K562 (cell line): ENCODE measurements at regions not wholly inside any gene's neighbourhood (a gene's known extent, or its start where the extent isn't known, plus 50 kb on each side); places are given as distances from the start of the nearest gene placed in this dataset.

Source experiments
- SMAD4 ChIP-seq: fragments of 250-450 bp; sonication (Bioruptor Pico); conservative IDR thresholded peaks from 2 replicates; pipeline ENCODE4 v1.8.0; 2021; ENCODE audit warnings: inconsistent platforms, mild to moderate bottlenecking, moderate library complexity
- SMC3 ChIP-seq: conservative IDR thresholded peaks from 2 replicates; pipeline ENCODE4 v1.6.1; 2011; ENCODE audit warnings: low read depth, low read length, improper control_type of control experiment; ENCODE audit not compliant: insufficient read depth
- SRSF7 ChIP-seq: fragments of 200-400 bp; formaldehyde crosslinking; optimal IDR thresholded peaks from 2 replicates; pipeline ENCODE3; 2017; ENCODE audit warnings: mild to moderate bottlenecking, low read depth, low read length
- ZNF780A ChIP-seq: fragments of 250-450 bp; sonication (Bioruptor Pico); IDR thresholded peaks from 2 replicates; pipeline ENCODE4 v1.5.0; 2021; ENCODE audit warnings: mild to moderate bottlenecking
- TF ChIP-seq, protein P1 (sequence below): fragments of 450-650 bp; IDR thresholded peaks from 2 replicates; pipeline ENCODE4 v1.6.1; 2016
- TF ChIP-seq, protein P2 (sequence below): fragments of 250-450 bp; sonication (Bioruptor Pico); IDR thresholded peaks from 2 replicates; pipeline ENCODE4 v1.4.0; 2020; ENCODE audit warnings: mild to moderate bottlenecking, moderate library complexity
- TF ChIP-seq, protein P3 (sequence below): fragments of 450-650 bp; IDR thresholded peaks from 2 replicates; pipeline ENCODE4 v1.6.1; 2017; ENCODE audit warnings: antibody characterized with exemption, mild to moderate bottlenecking

DNA sequence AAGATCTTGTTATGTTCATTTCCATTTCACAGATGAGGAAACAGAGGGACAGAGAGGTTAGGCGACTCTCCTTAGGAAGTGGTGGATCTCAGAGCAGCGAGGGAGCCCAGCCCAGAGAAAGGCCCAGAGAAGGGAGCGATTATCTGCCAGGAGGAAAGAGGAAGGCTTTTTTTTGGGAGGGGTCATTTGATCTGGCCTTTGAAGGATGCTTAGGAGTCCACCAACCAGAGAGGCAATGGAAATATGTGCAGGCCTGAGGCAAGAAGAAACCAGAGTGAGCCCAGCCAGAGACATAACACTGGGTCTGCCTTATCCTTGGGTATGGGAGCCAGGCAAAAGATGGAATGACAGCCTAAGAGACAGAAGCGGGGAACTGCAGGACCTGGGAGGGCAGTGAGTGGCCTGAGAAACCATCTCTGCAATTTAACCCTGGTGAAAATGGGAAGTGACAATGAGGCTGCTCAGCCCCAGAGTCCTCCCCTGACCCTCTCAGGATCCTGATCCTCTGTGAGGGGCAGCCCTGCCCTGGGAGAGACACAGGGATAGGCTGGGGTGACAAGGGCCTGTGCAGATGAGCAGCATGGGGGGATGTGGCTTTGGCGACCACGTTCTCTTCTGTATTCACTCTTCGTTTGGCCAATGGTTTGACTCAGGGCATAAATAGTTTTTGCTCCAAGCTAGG, 163.2 kb downstream of the WNT7A start (continued):
- TF ChIP-seq, protein P1, sequence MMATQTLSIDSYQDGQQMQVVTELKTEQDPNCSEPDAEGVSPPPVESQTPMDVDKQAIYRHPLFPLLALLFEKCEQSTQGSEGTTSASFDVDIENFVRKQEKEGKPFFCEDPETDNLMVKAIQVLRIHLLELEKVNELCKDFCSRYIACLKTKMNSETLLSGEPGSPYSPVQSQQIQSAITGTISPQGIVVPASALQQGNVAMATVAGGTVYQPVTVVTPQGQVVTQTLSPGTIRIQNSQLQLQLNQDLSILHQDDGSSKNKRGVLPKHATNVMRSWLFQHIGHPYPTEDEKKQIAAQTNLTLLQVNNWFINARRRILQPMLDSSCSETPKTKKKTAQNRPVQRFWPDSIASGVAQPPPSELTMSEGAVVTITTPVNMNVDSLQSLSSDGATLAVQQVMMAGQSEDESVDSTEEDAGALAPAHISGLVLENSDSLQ = no peak
- no peak for TF ChIP-seq SMC3
- TF ChIP-seq SRSF7 = no peak
- TF ChIP-seq, protein P2, sequence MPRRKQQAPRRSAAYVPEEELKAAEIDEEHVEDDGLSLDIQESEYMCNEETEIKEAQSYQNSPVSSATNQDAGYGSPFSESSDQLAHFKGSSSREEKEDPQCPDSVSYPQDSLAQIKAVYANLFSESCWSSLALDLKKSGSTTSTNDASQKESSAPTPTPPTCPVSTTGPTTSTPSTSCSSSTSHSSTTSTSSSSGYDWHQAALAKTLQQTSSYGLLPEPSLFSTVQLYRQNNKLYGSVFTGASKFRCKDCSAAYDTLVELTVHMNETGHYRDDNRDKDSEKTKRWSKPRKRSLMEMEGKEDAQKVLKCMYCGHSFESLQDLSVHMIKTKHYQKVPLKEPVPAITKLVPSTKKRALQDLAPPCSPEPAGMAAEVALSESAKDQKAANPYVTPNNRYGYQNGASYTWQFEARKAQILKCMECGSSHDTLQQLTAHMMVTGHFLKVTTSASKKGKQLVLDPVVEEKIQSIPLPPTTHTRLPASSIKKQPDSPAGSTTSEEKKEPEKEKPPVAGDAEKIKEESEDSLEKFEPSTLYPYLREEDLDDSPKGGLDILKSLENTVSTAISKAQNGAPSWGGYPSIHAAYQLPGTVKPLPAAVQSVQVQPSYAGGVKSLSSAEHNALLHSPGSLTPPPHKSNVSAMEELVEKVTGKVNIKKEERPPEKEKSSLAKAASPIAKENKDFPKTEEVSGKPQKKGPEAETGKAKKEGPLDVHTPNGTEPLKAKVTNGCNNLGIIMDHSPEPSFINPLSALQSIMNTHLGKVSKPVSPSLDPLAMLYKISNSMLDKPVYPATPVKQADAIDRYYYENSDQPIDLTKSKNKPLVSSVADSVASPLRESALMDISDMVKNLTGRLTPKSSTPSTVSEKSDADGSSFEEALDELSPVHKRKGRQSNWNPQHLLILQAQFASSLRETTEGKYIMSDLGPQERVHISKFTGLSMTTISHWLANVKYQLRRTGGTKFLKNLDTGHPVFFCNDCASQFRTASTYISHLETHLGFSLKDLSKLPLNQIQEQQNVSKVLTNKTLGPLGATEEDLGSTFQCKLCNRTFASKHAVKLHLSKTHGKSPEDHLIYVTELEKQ (CRISPR knock-in tag) = no peak
- TF ChIP-seq SMAD4 = no peak
- no peak for TF ChIP-seq ZNF780A (CRISPR knock-in tag)
- TF ChIP-seq, protein P3, sequence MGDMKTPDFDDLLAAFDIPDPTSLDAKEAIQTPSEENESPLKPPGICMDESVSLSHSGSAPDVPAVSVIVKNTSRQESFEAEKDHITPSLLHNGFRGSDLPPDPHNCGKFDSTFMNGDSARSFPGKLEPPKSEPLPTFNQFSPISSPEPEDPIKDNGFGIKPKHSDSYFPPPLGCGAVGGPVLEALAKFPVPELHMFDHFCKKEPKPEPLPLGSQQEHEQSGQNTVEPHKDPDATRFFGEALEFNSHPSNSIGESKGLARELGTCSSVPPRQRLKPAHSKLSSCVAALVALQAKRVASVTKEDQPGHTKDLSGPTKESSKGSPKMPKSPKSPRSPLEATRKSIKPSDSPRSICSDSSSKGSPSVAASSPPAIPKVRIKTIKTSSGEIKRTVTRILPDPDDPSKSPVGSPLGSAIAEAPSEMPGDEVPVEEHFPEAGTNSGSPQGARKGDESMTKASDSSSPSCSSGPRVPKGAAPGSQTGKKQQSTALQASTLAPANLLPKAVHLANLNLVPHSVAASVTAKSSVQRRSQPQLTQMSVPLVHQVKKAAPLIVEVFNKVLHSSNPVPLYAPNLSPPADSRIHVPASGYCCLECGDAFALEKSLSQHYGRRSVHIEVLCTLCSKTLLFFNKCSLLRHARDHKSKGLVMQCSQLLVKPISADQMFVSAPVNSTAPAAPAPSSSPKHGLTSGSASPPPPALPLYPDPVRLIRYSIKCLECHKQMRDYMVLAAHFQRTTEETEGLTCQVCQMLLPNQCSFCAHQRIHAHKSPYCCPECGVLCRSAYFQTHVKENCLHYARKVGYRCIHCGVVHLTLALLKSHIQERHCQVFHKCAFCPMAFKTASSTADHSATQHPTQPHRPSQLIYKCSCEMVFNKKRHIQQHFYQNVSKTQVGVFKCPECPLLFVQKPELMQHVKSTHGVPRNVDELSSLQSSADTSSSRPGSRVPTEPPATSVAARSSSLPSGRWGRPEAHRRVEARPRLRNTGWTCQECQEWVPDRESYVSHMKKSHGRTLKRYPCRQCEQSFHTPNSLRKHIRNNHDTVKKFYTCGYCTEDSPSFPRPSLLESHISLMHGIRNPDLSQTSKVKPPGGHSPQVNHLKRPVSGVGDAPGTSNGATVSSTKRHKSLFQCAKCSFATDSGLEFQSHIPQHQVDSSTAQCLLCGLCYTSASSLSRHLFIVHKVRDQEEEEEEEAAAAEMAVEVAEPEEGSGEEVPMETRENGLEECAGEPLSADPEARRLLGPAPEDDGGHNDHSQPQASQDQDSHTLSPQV = no peak
